ENCODE measurements at regions not wholly inside any gene's neighbourhood (a gene's known extent, or its start where the extent isn't known, plus 50 kb on each side); places are given as distances from the start of the nearest gene placed in this dataset.

DNA sequence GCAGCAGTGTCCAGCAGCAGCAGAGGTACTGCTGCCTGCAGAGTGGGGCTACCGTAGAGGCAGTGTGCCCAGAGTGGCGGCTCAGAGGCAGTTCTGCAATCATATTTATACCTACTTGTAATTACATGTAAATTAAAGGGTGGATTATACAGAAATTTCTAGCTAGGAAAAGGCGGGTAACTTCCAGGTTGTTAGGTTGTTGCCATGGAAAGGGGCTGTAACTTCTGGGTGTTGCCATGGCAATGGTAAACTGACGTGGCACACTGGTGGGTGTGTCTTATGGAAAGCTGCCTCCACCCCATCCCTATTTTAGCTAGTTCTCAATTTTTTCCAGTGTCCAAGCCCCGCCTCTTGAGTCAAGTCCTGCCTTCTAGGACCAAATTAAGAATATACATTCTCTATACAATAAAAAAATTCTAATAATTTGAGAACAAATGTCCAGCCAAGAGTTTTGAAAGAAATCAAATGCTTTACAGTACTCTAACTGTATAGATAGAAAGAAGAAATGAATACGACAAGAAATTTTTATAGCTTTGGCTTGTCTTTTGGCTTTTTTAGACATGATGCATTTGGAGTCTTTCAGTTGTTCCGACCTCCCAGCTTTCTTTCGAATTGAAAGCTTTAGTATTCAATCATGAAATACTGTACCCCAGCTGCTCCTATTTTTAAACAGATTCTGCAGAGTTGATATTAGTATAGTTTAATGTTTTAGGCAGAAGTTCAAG lies 816.6 kb downstream of the DIAPH3 start:
- TF ChIP-seq ZNF274 (IDR thresholded peaks at IDR 0.05; ENCODE audit: low read depth, low read length) (no peak), YY1 (IDR thresholded peaks at IDR 0.05; ENCODE audit: insufficient read depth, insufficient read length) (no peak)

All from NT2/D1 (cell line).